SH-SY5Y (cell line): ENCODE measurements at regions not wholly inside any gene's neighbourhood (a gene's known extent, or its start where the extent isn't known, plus 50 kb on each side); places are given as distances from the start of the nearest gene placed in this dataset.

Experiments used
- GATA2 ChIP-seq: IDR thresholded peaks from 2 replicates; pipeline ENCODE4 v1.6.1; 2011; ENCODE audit warnings: mild to moderate bottlenecking, low read depth, low read length
- GATA3 ChIP-seq: IDR thresholded peaks from 2 replicates; pipeline ENCODE4 v1.6.1; 2011; ENCODE audit warnings: low read depth, mild to moderate bottlenecking, low read length, moderate library complexity

DNA sequence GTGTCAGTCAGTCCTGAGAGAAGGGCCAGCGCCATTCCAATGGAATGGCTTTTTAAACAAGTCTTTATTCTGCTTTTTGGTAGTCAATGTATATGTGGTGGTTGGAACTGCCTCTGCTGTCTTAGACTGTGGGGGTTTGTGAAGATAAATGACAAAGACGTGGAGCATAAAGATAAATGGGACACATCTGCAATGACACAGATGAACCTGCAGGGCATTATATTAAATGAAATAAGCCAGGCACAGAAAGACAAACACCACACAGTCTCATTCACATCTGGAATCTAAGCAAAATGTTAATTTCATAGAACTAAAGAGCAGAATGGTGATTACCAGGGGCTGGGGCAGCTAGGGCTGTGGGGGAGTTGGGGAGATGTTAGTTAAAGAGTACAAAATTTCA is 912.8 kb upstream of the MAN1A1 start:
- TF ChIP-seq GATA2 (no peak), GATA3 (no peak)
